OCI-LY7 (cell line): ENCODE measurements at regions not wholly inside any gene's neighbourhood (a gene's known extent, or its start where the extent isn't known, plus 50 kb on each side); places are given as distances from the start of the nearest gene placed in this dataset.

Experiments used
- CTCF ChIP-seq: fragments of 200-600 bp; sonication (generic); conservative IDR thresholded peaks from 2 replicates; pipeline ENCODE4 v1.5.1; 2014; ENCODE audit warnings: mild to moderate bottlenecking, antibody characterized with exemption, low read length, moderate library complexity, mixed read lengths
- EZH2phosphoT487 ChIP-seq: fragments of 200-600 bp; sonication (generic); IDR thresholded peaks from 2 replicates; pipeline ENCODE4 v1.6.1; 2018; ENCODE audit warnings: low read depth, borderline replicate concordance, mild to moderate bottlenecking, mixed run types, antibody characterized with exemption, low read length, moderate library complexity, mixed read lengths

DNA sequence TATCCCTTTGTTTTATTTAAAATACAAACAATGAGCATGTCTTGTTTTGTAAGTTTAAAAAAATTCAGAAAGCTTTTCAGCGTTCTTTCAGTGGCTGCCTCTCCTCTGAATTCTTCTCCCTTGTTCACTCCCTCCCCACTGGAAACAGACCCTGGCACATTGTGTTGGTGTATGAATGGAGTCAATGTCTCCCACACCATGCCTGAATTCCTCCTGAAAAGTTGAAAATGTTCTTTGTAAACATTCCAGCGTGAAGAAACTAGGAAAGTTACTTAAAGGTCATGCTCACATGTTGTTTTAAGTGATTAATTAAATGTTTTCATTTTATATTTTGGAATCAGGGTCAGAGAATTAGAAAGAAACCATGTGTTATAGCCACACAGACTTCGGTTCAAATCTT is 136.9 kb upstream of the DYNLRB2 start:
- TF ChIP-seq CTCF (no peak), EZH2phosphoT487 (no peak)
